SK-N-SH treated with all-trans-retinoic acid at 6 μM for 48 hours (cell line): ENCODE measurements at regions not wholly inside any gene's neighbourhood (a gene's known extent, or its start where the extent isn't known, plus 50 kb on each side); places are given as distances from the start of the nearest gene placed in this dataset.

Experiments used
- ARNTL ChIP-seq: fragments of 450-650 bp; formaldehyde crosslinking; IDR thresholded peaks from 2 replicates; pipeline ENCODE4 v1.5.0; 2020; ENCODE audit warnings: low read depth, mild to moderate bottlenecking, moderate library complexity, borderline replicate concordance
- CREB5 ChIP-seq: fragments of 250-450 bp; sonication (Bioruptor Pico); IDR thresholded peaks from 2 replicates; pipeline ENCODE4 v1.5.1; 2020; ENCODE audit warnings: low read depth, mild to moderate bottlenecking, moderate library complexity
- CSDC2 ChIP-seq: fragments of 250-450 bp; sonication (Bioruptor Pico); IDR thresholded peaks from 2 replicates; pipeline ENCODE4 v1.5.0; 2020; ENCODE audit warnings: mild to moderate bottlenecking, moderate library complexity
- CSRNP3 ChIP-seq: fragments of 250-450 bp; sonication (Bioruptor Pico); IDR thresholded peaks from 2 replicates; pipeline ENCODE4 v1.5.1; 2021; ENCODE audit warnings: mild to moderate bottlenecking, moderate library complexity
- PATZ1 ChIP-seq: fragments of 250-450 bp; sonication (Bioruptor Pico); IDR thresholded peaks from 2 replicates; pipeline ENCODE4 v1.8.0; 2020; ENCODE audit warnings: mild to moderate bottlenecking, moderate library complexity, borderline replicate concordance
- PPARA ChIP-seq: fragments of 250-450 bp; sonication (Bioruptor Pico); IDR thresholded peaks from 2 replicates; pipeline ENCODE4 v1.5.0; 2020; ENCODE audit warnings: mild to moderate bottlenecking, borderline replicate concordance
- TOX ChIP-seq: fragments of 250-450 bp; sonication (Bioruptor Pico); IDR thresholded peaks from 2 replicates; pipeline ENCODE4 v1.8.0; 2021; ENCODE audit warnings: mild to moderate bottlenecking, moderate library complexity, borderline replicate concordance
- TSHZ2 ChIP-seq: fragments of 250-450 bp; sonication (Bioruptor Pico); IDR thresholded peaks from 2 replicates; pipeline ENCODE4 v1.5.0; 2020; ENCODE audit warnings: mild to moderate bottlenecking, moderate library complexity
- ZFP3 ChIP-seq: fragments of 250-450 bp; sonication (Bioruptor Pico); IDR thresholded peaks from 2 replicates; pipeline ENCODE4 v1.5.0; 2020; ENCODE audit warnings: mild to moderate bottlenecking, moderate library complexity
- ZFP30 ChIP-seq: fragments of 450-650 bp; formaldehyde crosslinking; IDR thresholded peaks from 2 replicates; pipeline ENCODE4 v1.5.0; 2022; ENCODE audit warnings: mild to moderate bottlenecking, moderate library complexity
- ZNF70 ChIP-seq: fragments of 450-650 bp; formaldehyde crosslinking; IDR thresholded peaks from 2 replicates; pipeline ENCODE4 v1.5.0; 2020; ENCODE audit warnings: mild to moderate bottlenecking, moderate library complexity

GRCh38 chr3:127489357-127489756, 101.2 kb downstream of the TPRA1 start:
- no peak for TF ChIP-seq CSDC2 (CRISPR knock-in tag)
- no peak for TF ChIP-seq PATZ1
- no peak for TF ChIP-seq TOX (CRISPR knock-in tag)
- TF ChIP-seq PPARA (CRISPR knock-in tag), result no peak
- no peak for TF ChIP-seq ZFP30
- TF ChIP-seq ZFP3 (CRISPR knock-in tag), result no peak
- no peak for TF ChIP-seq TSHZ2 (CRISPR knock-in tag)
- TF ChIP-seq CREB5, result no peak
- TF ChIP-seq ARNTL (CRISPR knock-in tag), result no peak
- no peak for TF ChIP-seq ZNF70 (CRISPR knock-in tag)
- no peak for TF ChIP-seq CSRNP3 (CRISPR knock-in tag)
